HCT116 (cell line): ENCODE measurements at regions not wholly inside any gene's neighbourhood (a gene's known extent, or its start where the extent isn't known, plus 50 kb on each side); places are given as distances from the start of the nearest gene placed in this dataset.

Experiments used
- ATAC-seq: fragments of 200-7000 bp; cut with Tn5 transposase; 2 replicates; pipeline ENCODE4 v1.9.1; 2020; ENCODE audit warnings: mild to moderate bottlenecking, moderate library complexity
- BruUV-seq: library from RNA; stranded (reverse); fragments of 400-500 nt; replicated peaks from 2 replicates; lab custom pipeline; 2021; lab: Mats Ljungman, UMichigan
- CTCF ChIA-PET: fragments of 300-600 bp; sonication (Branson Sonifier 250); formaldehyde crosslinking; loops from one replicate; lab custom pipeline; 2021; ENCODE audit warnings: antibody characterized with exemption; lab: Charles Lee
- POLR2A ChIA-PET: fragments of 300-600, 350-600 bp; sonication (Branson Sonifier 250); formaldehyde crosslinking; loops from one replicate; lab custom pipeline; 2021; ENCODE audit warnings: antibody characterized with exemption; lab: Charles Lee
- RAD21 ChIA-PET, 2 experiments: fragments of 300-600 bp; sonication (Branson Sonifier 250); formaldehyde crosslinking; loops; one replicate each; lab custom pipeline; 2023; ENCODE audit warnings: low total read pairs in 2 of 2; ENCODE audit not compliant: uncharacterized antibody in 2 of 2, unreplicated experiment in 2 of 2, low non-redundant PET in 1 of 2; lab: Charles Lee
- DNase-seq: peaks from one replicate; pipeline ENCODE4 v3.0.0-alpha.2; 2010; ENCODE audit warnings: low read depth, low spot score
- H2AFZ ChIP-seq: fragments of 200-600 bp; shearing (Covaris generic), sonication (generic); 2 replicates; pipeline ENCODE4 v1.6.1; 2017; ENCODE audit warnings: low read depth, mixed run types, mixed read lengths, antibody characterized with exemption, low read length; ENCODE audit not compliant: poor library complexity, severe bottlenecking
- H3K27ac ChIP-seq: 2 replicates; pipeline ENCODE4 v1.5.1; 2012; ENCODE audit warnings: low read depth, low read length
- H3K27me3 ChIP-seq: fragments of 200-600 bp; sonication (generic); 2 replicates; pipeline ENCODE4 v1.6.1; 2016; ENCODE audit warnings: mixed run types, low read length, mixed read lengths; ENCODE audit not compliant: insufficient read depth
- H3K36me3 ChIP-seq, 2 experiments: fragments of 200-500 bp in 1 of 2; fragments of 200-600 bp in 1 of 2; sonication (Bioruptor generic) in 1 of 2; sonication (generic) in 1 of 2; 2 replicates each; pipeline versions ENCODE4 v1.5.1 to v1.6.1; 2014 to 2016; ENCODE audit warnings: low read length in 2 of 2, inconsistent platforms in 1 of 2, mixed read lengths in 1 of 2, mixed run types in 1 of 2; ENCODE audit not compliant: insufficient read depth in 2 of 2, control insufficient read depth in 1 of 2
- H3K4me1 ChIP-seq, 2 experiments: fragments of 200-600 bp in 1 of 2; sonication (generic) in 1 of 2; 2 replicates each; pipeline versions ENCODE4 v1.5.1 to v1.6.1; 2012 to 2017; ENCODE audit warnings: low read length in 2 of 2, inconsistent platforms in 1 of 2, mild to moderate bottlenecking in 1 of 2, mixed read lengths in 1 of 2, mixed run types in 1 of 2, moderate library complexity in 1 of 2; ENCODE audit not compliant: insufficient read depth in 2 of 2, control insufficient read depth in 1 of 2
- H3K4me2 ChIP-seq: fragments of 200-600 bp; sonication (generic); 2 replicates; pipeline ENCODE4 v1.6.1; 2017; ENCODE audit warnings: mixed run types, low read length, mixed read lengths
- H3K4me3 ChIP-seq, 2 experiments: fragments of 200-600 bp in 1 of 2; sonication (generic) in 1 of 2; replicated peaks in 1 of 2; 2 replicates each; pipeline ENCODE4 v1.5.1; 2011 to 2016; ENCODE audit warnings: low read length in 2 of 2, control low read depth in 1 of 2, low read depth in 1 of 2, mild to moderate bottlenecking in 1 of 2, mixed read lengths in 1 of 2, mixed run types in 1 of 2
- H3K79me2 ChIP-seq: fragments of 200-600 bp; sonication (generic); 2 replicates; pipeline ENCODE4 v1.6.1; 2017; ENCODE audit warnings: mild to moderate bottlenecking, mixed run types, low read length, moderate library complexity, mixed read lengths; ENCODE audit not compliant: insufficient read depth
- H3K9ac ChIP-seq: fragments of 200-600 bp; sonication (generic); 2 replicates; pipeline ENCODE4 v1.6.1; 2016; ENCODE audit warnings: low read length, mixed read lengths
- H3K9me2 ChIP-seq: fragments of 200-600 bp; sonication (generic), shearing (Covaris generic); 2 replicates; pipeline ENCODE4 v1.6.1; 2017; ENCODE audit warnings: mixed run types, mild to moderate bottlenecking, moderate library complexity; ENCODE audit not compliant: insufficient read depth
- H3K9me3 ChIP-seq, 2 experiments: fragments of 200-500 bp in 1 of 2; fragments of 200-600 bp in 1 of 2; sonication (Bioruptor generic) in 1 of 2; sonication (generic) in 1 of 2; 2 replicates each; pipeline ENCODE4 v1.6.1; 2014 to 2017; ENCODE audit warnings: low read length in 2 of 2, mixed read lengths in 2 of 2, inconsistent platforms in 1 of 2, low read depth in 1 of 2, mild to moderate bottlenecking in 1 of 2, mixed run types in 1 of 2, moderate library complexity in 1 of 2; ENCODE audit not compliant: control insufficient read depth in 1 of 2, insufficient read depth in 1 of 2
- H4K20me1 ChIP-seq: fragments of 200-600 bp; sonication (generic), shearing (Covaris generic); 2 replicates; pipeline ENCODE4 v1.6.1; 2017; ENCODE audit warnings: mixed run types, mild to moderate bottlenecking, moderate library complexity; ENCODE audit not compliant: insufficient read depth
- ATF3 ChIP-seq: IDR thresholded peaks from 2 replicates; pipeline ENCODE4 v1.6.1; 2012
- CBX3 ChIP-seq: IDR thresholded peaks from 2 replicates; pipeline ENCODE4 v1.6.1; 2012; ENCODE audit warnings: low read depth
- CEBPB ChIP-seq: IDR thresholded peaks from 2 replicates; pipeline ENCODE4 v1.6.1; 2012; ENCODE audit warnings: low read depth
- EGR1 ChIP-seq: IDR thresholded peaks from 2 replicates; pipeline ENCODE4 v1.6.1; 2012; ENCODE audit warnings: low read depth
- ELF1 ChIP-seq: IDR thresholded peaks from 2 replicates; pipeline ENCODE4 v1.6.1; 2012; ENCODE audit warnings: low read depth, borderline replicate concordance
- EZH2 ChIP-seq: fragments of 200-600 bp; sonication (generic); IDR thresholded peaks from 2 replicates; pipeline ENCODE4 v1.6.1; 2017; ENCODE audit warnings: antibody characterized with exemption, mixed run types
- EZH2phosphoT487 ChIP-seq: fragments of 200-600 bp; IDR thresholded peaks from 2 replicates; pipeline ENCODE4 v1.6.1; 2018; ENCODE audit warnings: antibody characterized with exemption, borderline replicate concordance
- FOSL1 ChIP-seq: IDR thresholded peaks from 2 replicates; pipeline ENCODE4 v1.6.1; 2012; ENCODE audit warnings: low read depth
- JUND ChIP-seq: IDR thresholded peaks from 2 replicates; pipeline ENCODE4 v1.6.1; 2012
- POLR2AphosphoS5 ChIP-seq: IDR thresholded peaks from 2 replicates; pipeline ENCODE4 v1.6.1; 2011; ENCODE audit warnings: mild to moderate bottlenecking, low read depth, low read length, moderate library complexity
- SIN3A ChIP-seq: IDR thresholded peaks from 2 replicates; pipeline ENCODE4 v1.6.1; 2012; ENCODE audit warnings: low read depth
- SP1 ChIP-seq: IDR thresholded peaks from 2 replicates; pipeline ENCODE4 v1.6.1; 2012; ENCODE audit warnings: low read depth
- SRF ChIP-seq: IDR thresholded peaks from 2 replicates; pipeline ENCODE4 v1.6.1; 2012; ENCODE audit warnings: low read depth
- TCF7L2 ChIP-seq: IDR thresholded peaks from 2 replicates; pipeline ENCODE4 v1.7.0; 2011; ENCODE audit warnings: borderline replicate concordance, inconsistent platforms; ENCODE audit not compliant: insufficient read depth, insufficient read length; ENCODE audit errors: extremely low read depth
- YY1 ChIP-seq: IDR thresholded peaks from 2 replicates; pipeline ENCODE4 v1.6.1; 2011; ENCODE audit warnings: low read length, low read depth, moderate library complexity, mild to moderate bottlenecking; ENCODE audit not compliant: insufficient replicate concordance; ENCODE audit errors: extremely low read depth
- ZFX ChIP-seq: fragments of 450-650 bp; IDR thresholded peaks from 2 replicates; pipeline ENCODE4 v1.6.1; 2017
- ZNF274 ChIP-seq: fragments of 200-500 bp; sonication (Bioruptor generic); IDR thresholded peaks from 2 replicates; pipeline ENCODE4 v1.6.1; 2014; ENCODE audit warnings: mild to moderate bottlenecking, low read depth, low read length, inconsistent platforms
- intact Hi-C: fragments of 100-400 bp; cut with micrococcal nuclease; formaldehyde crosslinking; loops from 2 replicates; pipeline ENCODE4 v1.10.0; 2022

DNA sequence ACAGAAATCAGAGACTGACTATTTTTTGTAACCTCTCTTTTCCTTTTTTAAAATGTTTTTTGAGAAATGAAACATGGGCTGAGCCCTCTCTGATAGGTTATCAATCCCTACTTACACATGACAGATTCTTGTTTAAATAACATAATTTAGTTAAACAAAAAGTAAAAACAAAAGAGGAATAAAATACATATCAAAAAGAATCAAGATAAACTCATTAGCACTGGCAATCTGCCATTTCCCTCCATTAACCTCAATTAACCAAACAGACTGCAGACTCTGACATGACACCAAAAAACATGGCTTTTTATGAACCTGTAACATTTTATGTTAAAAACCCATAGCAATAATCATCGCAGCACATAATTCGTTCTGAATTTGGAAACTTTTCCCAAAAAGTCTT is 284.4 kb upstream of the MTNR1B start:
- DNase-seq (no peak), ATAC-seq (no peak)
- Histone ChIP-seq H3K27me3 (no peaks in the 10 kb centered on the region), H2AFZ (no peak overlapping the region), H4K20me1 (no peaks in the 10 kb centered on the region), H3K4me2 (no peak overlapping the region), H3K4me1 (no peaks in the 10 kb centered on the region), H3K4me3 (no peak overlapping the region), H3K9ac (no peak overlapping the region), H3K36me3 (no peaks in the 10 kb centered on the region), H3K9me3 (no peaks in the 10 kb centered on the region), H3K79me2 (no peaks in the 10 kb centered on the region), H3K9me2 (no peaks in the 10 kb centered on the region), H3K27ac (no peak overlapping the region)
- no TSS peak for BruUV-seq
- ChIA-PET RAD21 (no interaction called here), CTCF (no interaction called here), POLR2A (no interaction called here)
- TF ChIP-seq POLR2AphosphoS5 (no peak), EGR1 (no peak), JUND (no peak), ATF3 (no peak), FOSL1 (no peak), EZH2phosphoT487 (no peak), YY1 (no peak), ZNF274 (no peak), SP1 (no peak), SRF (no peak), ELF1 (no peak), TCF7L2 (no peak), CEBPB (no peak), CBX3 (no peak), SIN3A (no peak), ZFX (no peak), EZH2 (no peak)
- intact Hi-C loops = no loop called here
